ENCODE measurements at regions not wholly inside any gene's neighbourhood (a gene's known extent, or its start where the extent isn't known, plus 50 kb on each side); places are given as distances from the start of the nearest gene placed in this dataset.

GRCh38 chr5:43889233-43889632, 286.3 kb downstream of the NNT start:
- no peaks in the 10 kb centered on the region for H3K4me1 ChIP-seq (ENCODE audit: insufficient read depth, low read length, poor library complexity, severe bottlenecking)
- no peak overlapping the region for H3K9ac ChIP-seq (ENCODE audit: low read depth, low read length, poor library complexity, severe bottlenecking)
- no peaks in the 10 kb centered on the region for H3F3A ChIP-seq (ENCODE audit: low read depth)
- no peak overlapping the region for H3K4me3 ChIP-seq (ENCODE audit: low read length, poor library complexity, severe bottlenecking)
- H3K79me2 ChIP-seq (ENCODE audit: insufficient read depth, low read length): no peaks in the 10 kb centered on the region
- no peak overlapping the region for H3K4me2 ChIP-seq (ENCODE audit: low read depth, low read length, poor library complexity, severe bottlenecking)
- 0 out of 2 replicates have a peak, but pooled peaks cover 3% of the 10 kb centered on the region for H3K9me2 ChIP-seq (replicated peaks; ENCODE audit: low read depth, low read length)
- TF ChIP-seq EZH2phosphoT487 (IDR thresholded peaks at IDR 0.05; ENCODE audit: borderline replicate concordance): no peak
- TF ChIP-seq, protein P1, sequence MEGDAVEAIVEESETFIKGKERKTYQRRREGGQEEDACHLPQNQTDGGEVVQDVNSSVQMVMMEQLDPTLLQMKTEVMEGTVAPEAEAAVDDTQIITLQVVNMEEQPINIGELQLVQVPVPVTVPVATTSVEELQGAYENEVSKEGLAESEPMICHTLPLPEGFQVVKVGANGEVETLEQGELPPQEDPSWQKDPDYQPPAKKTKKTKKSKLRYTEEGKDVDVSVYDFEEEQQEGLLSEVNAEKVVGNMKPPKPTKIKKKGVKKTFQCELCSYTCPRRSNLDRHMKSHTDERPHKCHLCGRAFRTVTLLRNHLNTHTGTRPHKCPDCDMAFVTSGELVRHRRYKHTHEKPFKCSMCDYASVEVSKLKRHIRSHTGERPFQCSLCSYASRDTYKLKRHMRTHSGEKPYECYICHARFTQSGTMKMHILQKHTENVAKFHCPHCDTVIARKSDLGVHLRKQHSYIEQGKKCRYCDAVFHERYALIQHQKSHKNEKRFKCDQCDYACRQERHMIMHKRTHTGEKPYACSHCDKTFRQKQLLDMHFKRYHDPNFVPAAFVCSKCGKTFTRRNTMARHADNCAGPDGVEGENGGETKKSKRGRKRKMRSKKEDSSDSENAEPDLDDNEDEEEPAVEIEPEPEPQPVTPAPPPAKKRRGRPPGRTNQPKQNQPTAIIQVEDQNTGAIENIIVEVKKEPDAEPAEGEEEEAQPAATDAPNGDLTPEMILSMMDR (conservative IDR thresholded peaks at IDR 0.05; ENCODE audit: low read length): no peak
- H2AFZ ChIP-seq (ENCODE audit: low read length): no peak overlapping the region
- H4K20me1 ChIP-seq (ENCODE audit: insufficient read depth, low read length, poor library complexity, severe bottlenecking): no peaks in the 10 kb centered on the region
- no peaks in the 10 kb centered on the region for H3K27me3 ChIP-seq (ENCODE audit: insufficient read depth, low read length, poor library complexity, severe bottlenecking)
- no peaks in the 10 kb centered on the region for H3K9me3 ChIP-seq (ENCODE audit: insufficient read depth, low read depth, low read length)
- H3K36me3 ChIP-seq (ENCODE audit: insufficient read depth, low read length): no peaks in the 10 kb centered on the region

- Histone ChIP-seq H3K9me2 (replicated peaks; ENCODE audit: low read depth, low read length) (no peaks in the 10 kb centered on the region), H3K4me2 (ENCODE audit: low read depth, low read length, poor library complexity, severe bottlenecking) (no peak overlapping the region), H3K4me3 (ENCODE audit: low read length, poor library complexity, severe bottlenecking) (no peak overlapping the region), H4K20me1 (ENCODE audit: insufficient read depth, low read length, poor library complexity, severe bottlenecking) (no peaks in the 10 kb centered on the region), H3K9ac (ENCODE audit: low read depth, low read length, poor library complexity, severe bottlenecking) (no peak overlapping the region), H2AFZ (ENCODE audit: low read length) (no peak overlapping the region), H3K4me1 (ENCODE audit: insufficient read depth, low read length, poor library complexity, severe bottlenecking) (no peaks in the 10 kb centered on the region), H3K9me3 (ENCODE audit: insufficient read depth, low read depth, low read length) (no peaks in the 10 kb centered on the region), H3F3A (ENCODE audit: low read depth) (no peaks in the 10 kb centered on the region), H3K79me2 (ENCODE audit: insufficient read depth, low read length) (no peaks in the 10 kb centered on the region), H3K27me3 (ENCODE audit: insufficient read depth, low read length, poor library complexity, severe bottlenecking) (no peaks in the 10 kb centered on the region), H3K36me3 (ENCODE audit: insufficient read depth, low read length) (no peaks in the 10 kb centered on the region)
- TF ChIP-seq EZH2phosphoT487 (IDR thresholded peaks at IDR 0.05; ENCODE audit: borderline replicate concordance): no peak
- TF ChIP-seq, protein P1 (conservative IDR thresholded peaks at IDR 0.05; ENCODE audit: low read length): no peak
These were observed 272.8 kb downstream of the NNT start for GRCh38 chr5:43875741-43876140.

DNA sequence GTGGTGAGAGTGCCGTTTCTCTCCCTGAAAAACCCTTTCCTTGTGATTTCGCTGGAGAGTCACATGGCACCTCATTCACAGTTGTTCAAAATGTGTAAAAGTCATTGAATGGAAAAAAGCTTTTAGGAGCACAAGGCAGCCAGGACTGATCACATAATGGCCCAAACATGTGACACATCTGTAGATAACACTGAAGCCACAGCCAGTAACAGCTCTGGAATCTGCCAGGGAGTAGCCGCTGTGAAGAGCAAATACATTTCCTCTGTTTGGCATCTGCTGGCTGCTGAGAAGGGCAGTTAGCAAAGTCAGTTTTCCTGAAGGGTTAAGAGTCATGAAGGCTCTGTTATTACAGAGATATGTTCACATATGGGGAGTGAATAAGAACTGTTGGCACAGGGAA, 271.8 kb downstream of the NNT start:
- Histone ChIP-seq H3K79me2 (ENCODE audit: insufficient read depth, low read length) (no peaks in the 10 kb centered on the region), H2AFZ (ENCODE audit: low read length) (no peak overlapping the region), H3K9me2 (replicated peaks; ENCODE audit: low read depth, low read length) (no peaks in the 10 kb centered on the region), H3K4me3 (ENCODE audit: low read length, poor library complexity, severe bottlenecking) (no peak overlapping the region), H3K9ac (ENCODE audit: low read depth, low read length, poor library complexity, severe bottlenecking) (no peak overlapping the region), H3K36me3 (ENCODE audit: insufficient read depth, low read length) (no peaks in the 10 kb centered on the region), H4K20me1 (ENCODE audit: insufficient read depth, low read length, poor library complexity, severe bottlenecking) (no peaks in the 10 kb centered on the region), H3K4me2 (ENCODE audit: low read depth, low read length, poor library complexity, severe bottlenecking) (no peak overlapping the region), H3F3A (ENCODE audit: low read depth) (no peaks in the 10 kb centered on the region), H3K4me1 (ENCODE audit: insufficient read depth, low read length, poor library complexity, severe bottlenecking) (no peaks in the 10 kb centered on the region), H3K9me3 (ENCODE audit: insufficient read depth, low read depth, low read length) (no peaks in the 10 kb centered on the region), H3K27me3 (ENCODE audit: insufficient read depth, low read length, poor library complexity, severe bottlenecking) (no peaks in the 10 kb centered on the region)
- TF ChIP-seq, protein P1 (conservative IDR thresholded peaks at IDR 0.05; ENCODE audit: low read length): no peak
- no peak for TF ChIP-seq EZH2phosphoT487 (IDR thresholded peaks at IDR 0.05; ENCODE audit: borderline replicate concordance)

Data from Loucy (cell line).